Prostate gland (tissue), 2 donors: ENCODE measurements at regions not wholly inside any gene's neighbourhood (a gene's known extent, or its start where the extent isn't known, plus 50 kb on each side); places are given as distances from the start of the nearest gene placed in this dataset.

Source experiments
- DNase-seq: peaks from one replicate; pipeline ENCODE4 v3.0.0-alpha.2; 2019; ENCODE audit warnings: low spot score
- H3K27ac ChIP-seq, 2 donors: fragments of 200-600 bp; sonication (generic); 2 replicates each; pipeline ENCODE4 v1.5.1; 2017 to 2019
- H3K27me3 ChIP-seq: fragments of 200-600 bp; sonication (generic); replicated peaks from 2 replicates; pipeline ENCODE4 v1.5.1; 2019; ENCODE audit not compliant: insufficient read depth
- H3K36me3 ChIP-seq, 2 donors: fragments of 200-600 bp; sonication (generic); 1 replicate in 1 of 2; 2 replicates in 1 of 2; pipeline versions ENCODE4 v1.5.1 to v1.8.1; 2017 to 2019
- H3K4me1 ChIP-seq: fragments of 200-600 bp; sonication (generic); replicated peaks from 2 replicates; pipeline ENCODE4 v1.5.1; 2019
- H3K4me3 ChIP-seq, 2 donors: fragments of 200-600 bp; sonication (generic); 2 replicates each; pipeline ENCODE4 v1.5.1; 2017 to 2019
- H3K9me3 ChIP-seq: fragments of 200-600 bp; sonication (generic); 2 replicates; pipeline ENCODE4 v1.5.1; 2017
- CTCF ChIP-seq, 4 experiments: fragments of 200-600 bp in 2 of 4; fragments of 450-650 bp in 2 of 4; sonication (generic) in 2 of 4; IDR thresholded peaks; 1 replicate in 3 of 4; 2 replicates in 1 of 4; pipeline ENCODE4 v1.5.1; 2016 to 2019; ENCODE audit warnings: antibody characterized with exemption in 4 of 4, mild to moderate bottlenecking in 2 of 4, moderate library complexity in 2 of 4
- POLR2A ChIP-seq: fragments of 450-650 bp; IDR thresholded peaks from one replicate; pipeline ENCODE4 v1.6.1; 2016; ENCODE audit warnings: antibody characterized with exemption, mild to moderate bottlenecking
- POLR2AphosphoS5 ChIP-seq: sonication (generic); formaldehyde crosslinking; IDR thresholded peaks from one replicate; pipeline ENCODE4 v1.6.1; 2017; ENCODE audit warnings: antibody characterized with exemption
- WGBS: methylation state at CpG from one replicate; pipeline ENCODE4 v1.1.5; 2018; 5-methylcytosine and 5-hydroxymethylcytosine counted together
- intact Hi-C: fragments of 100-400 bp; cut with DNase I; formaldehyde crosslinking; loops from one replicate; pipeline ENCODE4 v1.14.2; 2022

GRCh38 chr12:90659060-90659459 is 295.9 kb downstream of the CCER1 start:
- no peaks in the 10 kb centered on the region for H3K9me3 ChIP-seq
- H3K4me3 ChIP-seq = no peak overlapping the region
- H3K27ac ChIP-seq = no peak overlapping the region
- H3K36me3 ChIP-seq = no peaks in the 10 kb centered on the region
- TF ChIP-seq POLR2AphosphoS5 = no peak
- TF ChIP-seq CTCF (IDR thresholded peaks at IDR 0.05) = no peak
- no peak for TF ChIP-seq POLR2A
- intact Hi-C loops = no loop called here
- 99% methylated on average over 2 of the region's 2 CpGs for WGBS
- H3K4me1 ChIP-seq = no peaks in the 10 kb centered on the region
- DNase-seq = no peak
- H3K27me3 ChIP-seq = no peaks in the 10 kb centered on the region

- H3K27me3 ChIP-seq = no peaks in the 10 kb centered on the region
- intact Hi-C loops = no loop called here
- 71% methylated on average over 2 of the region's 2 CpGs for WGBS
Observed at GRCh38 chr12:90653040-90653439, 301.9 kb downstream of the CCER1 start.

DNA sequence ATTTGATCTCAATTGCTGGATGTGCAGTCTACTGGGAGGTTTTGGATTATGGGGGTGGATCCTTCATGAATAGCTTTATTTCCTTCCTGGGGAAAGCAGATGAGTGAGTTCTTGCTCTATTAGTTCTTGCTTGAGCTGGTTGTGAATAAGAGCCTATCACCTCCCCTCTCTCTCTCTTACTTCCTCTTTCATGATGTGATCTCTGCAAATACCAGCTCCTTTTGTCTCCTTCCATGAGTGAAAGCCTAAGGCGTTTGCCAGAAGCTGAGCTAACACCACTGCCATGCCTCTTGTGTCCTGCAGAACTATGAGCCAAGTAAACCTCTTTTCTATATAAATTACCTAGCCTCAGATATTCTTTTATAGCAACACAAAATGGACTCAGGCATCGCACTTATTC is 302.7 kb downstream of the CCER1 start:
- no peaks in the 10 kb centered on the region for H3K27me3 ChIP-seq
- H3K9me3 ChIP-seq = no peaks in the 10 kb centered on the region
- H3K4me1 ChIP-seq = no peaks in the 10 kb centered on the region
- 46% methylated on average over 2 of the region's 2 CpGs for WGBS
- intact Hi-C loops = no loop called here
- H3K36me3 ChIP-seq = no peaks in the 10 kb centered on the region
- no peak for DNase-seq
- H3K4me3 ChIP-seq = no peak overlapping the region
- no peak for TF ChIP-seq POLR2A
- no peak for TF ChIP-seq CTCF (IDR thresholded peaks at IDR 0.05)
- TF ChIP-seq POLR2AphosphoS5 = no peak
- H3K27ac ChIP-seq = no peak overlapping the region

More at GRCh38 chr12:90653040-90653439, 301.9 kb downstream of the CCER1 start:
- Histone ChIP-seq H3K36me3 (no peaks in the 10 kb centered on the region), H3K27ac (no peak overlapping the region), H3K4me3 (no peak overlapping the region), H3K9me3 (no peaks in the 10 kb centered on the region), H3K4me1 (no peaks in the 10 kb centered on the region)
- TF ChIP-seq CTCF (IDR thresholded peaks at IDR 0.05) (no peak), POLR2AphosphoS5 (no peak)
- no peak for DNase-seq

DNA sequence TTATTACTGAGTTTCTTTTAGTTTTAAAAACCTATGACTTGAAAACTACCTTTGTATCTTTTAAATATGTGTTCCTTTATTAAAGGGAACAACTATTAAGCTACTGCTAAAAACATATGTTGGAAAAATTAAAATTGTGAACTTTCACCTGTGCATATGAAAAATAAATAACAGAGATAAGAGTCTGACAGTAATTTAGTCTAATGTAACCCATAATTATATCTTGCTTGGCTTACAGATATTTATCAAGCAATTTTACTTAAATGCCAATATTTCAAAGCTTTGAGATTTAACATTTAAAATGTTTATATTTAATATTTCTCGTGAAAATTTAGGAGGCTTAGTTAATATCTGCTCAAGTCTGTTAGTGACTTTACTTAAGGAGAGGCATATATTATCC is 309.8 kb downstream of the CCER1 start:
- Histone ChIP-seq H3K27ac (no peak overlapping the region), H3K27me3 (no peaks in the 10 kb centered on the region), H3K4me3 (no peak overlapping the region), H3K9me3 (no peaks in the 10 kb centered on the region), H3K36me3 (no peaks in the 10 kb centered on the region), H3K4me1 (no peaks in the 10 kb centered on the region)
- TF ChIP-seq POLR2A (no peak), POLR2AphosphoS5 (no peak), CTCF (IDR thresholded peaks at IDR 0.05) (no peak)
- intact Hi-C loops = no loop called here
- DNase-seq = no peak
- WGBS = 76% methylated on average over 1 of the region's 1 CpG

DNA sequence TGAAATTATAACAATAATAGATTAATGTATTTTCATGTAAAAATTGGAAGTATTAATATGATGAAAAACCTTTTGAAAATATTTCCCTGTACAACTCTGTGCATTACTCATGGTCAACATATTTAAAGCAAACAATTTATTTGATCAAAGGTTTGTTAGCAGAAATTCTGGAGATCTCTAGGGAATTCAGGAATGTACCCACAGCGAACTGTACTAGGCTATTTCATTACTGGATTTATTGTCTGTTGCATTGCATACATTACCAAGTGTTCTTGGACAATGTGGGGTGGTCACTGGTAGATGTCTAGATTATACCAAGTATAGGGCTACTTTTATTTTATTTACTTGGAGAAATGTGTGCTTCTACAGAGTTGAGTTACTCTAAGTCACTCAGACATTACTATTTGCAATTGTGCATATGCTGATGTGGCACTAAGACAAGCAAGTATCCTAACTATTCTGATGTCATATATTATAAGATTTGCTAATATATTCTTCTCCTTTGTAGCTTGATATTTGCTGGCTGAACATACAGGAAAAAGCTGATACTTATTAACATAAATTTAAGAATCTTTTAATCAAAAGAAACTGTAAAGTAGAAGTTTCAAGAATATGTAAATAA is 323.3 kb downstream of the CCER1 start:
- Histone ChIP-seq H3K4me3 (no peak overlapping the region), H3K27me3 (no peaks in the 10 kb centered on the region), H3K4me1 (no peaks in the 10 kb centered on the region), H3K36me3 (no peaks in the 10 kb centered on the region), H3K27ac (no peak overlapping the region), H3K9me3 (no peaks in the 10 kb centered on the region)
- 2% methylated on average over 1 of the region's 1 CpG for WGBS
- intact Hi-C loops = no loop called here
- DNase-seq = no peak
- TF ChIP-seq POLR2A = no peak
- no peak for TF ChIP-seq POLR2AphosphoS5
- no peak for TF ChIP-seq CTCF (IDR thresholded peaks at IDR 0.05)
